ENCODE measurements at regions not wholly inside any gene's neighbourhood (a gene's known extent, or its start where the extent isn't known, plus 50 kb on each side); places are given as distances from the start of the nearest gene placed in this dataset.

GRCh38 chr4:182971702-182972101 is 54.5 kb upstream of the DCTD start:
- DNase-seq: no peak

DNA sequence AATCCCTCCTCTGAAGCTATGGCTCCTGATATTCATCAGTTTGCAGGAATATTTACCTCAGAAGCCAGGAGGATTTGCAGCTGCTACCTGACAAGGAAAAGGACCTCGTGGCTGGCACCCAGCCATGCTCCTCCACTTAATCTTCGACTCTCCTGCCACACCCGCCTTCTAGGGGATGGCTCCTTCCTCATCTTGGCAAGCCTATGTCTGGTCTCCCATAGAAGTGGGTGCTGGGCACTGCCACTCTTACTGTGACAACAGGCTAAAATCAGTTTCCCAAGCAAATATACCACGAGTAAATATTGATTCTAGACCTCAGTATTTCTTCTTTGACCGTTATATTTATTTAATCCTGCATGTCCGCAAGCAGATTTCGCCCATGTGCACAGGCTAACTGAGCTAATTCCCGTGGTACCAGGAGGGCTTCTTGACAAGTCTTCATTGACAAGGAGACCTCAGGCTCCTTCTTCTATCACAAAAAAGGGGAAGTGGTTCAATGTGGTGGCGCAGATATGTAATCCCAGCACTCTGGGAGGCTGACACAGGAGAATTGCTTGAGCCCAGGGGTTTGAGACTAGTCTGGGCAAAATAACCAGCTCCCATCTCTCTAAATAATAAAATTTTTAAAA is 52.6 kb upstream of the DCTD start:
- DNase-seq: no peak

GRCh38 chr4:182968917-182969650 is 51.9 kb upstream of the DCTD start:
- no peak for DNase-seq

DNA sequence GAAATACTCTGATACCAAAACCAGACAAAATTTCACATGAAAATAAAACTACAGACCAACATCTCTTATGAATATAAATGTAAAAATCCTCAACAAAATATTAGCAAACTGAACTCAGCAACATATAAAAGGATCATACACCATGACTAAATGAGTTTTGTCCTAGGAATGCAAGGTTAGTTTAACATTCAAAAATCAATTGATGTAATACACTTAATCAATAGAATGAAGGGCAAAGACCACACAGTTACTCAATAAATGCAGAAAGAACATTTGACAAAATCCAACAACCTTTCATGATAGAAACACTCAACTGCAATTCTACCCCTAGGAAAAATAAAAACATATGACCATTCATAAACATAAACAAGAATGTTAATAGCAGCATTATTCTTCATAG is 50.2 kb upstream of the DCTD start:
- no peak for DNase-seq
